NCI-H1092 (cell line): ENCODE measurements at regions not wholly inside any gene's neighbourhood (a gene's known extent, or its start where the extent isn't known, plus 50 kb on each side); places are given as distances from the start of the nearest gene placed in this dataset.

Experiments used
- DNase-seq: peaks from one replicate; lab custom pipeline; 2025; lab: John Stamatoyannopoulos, UW

DNA sequence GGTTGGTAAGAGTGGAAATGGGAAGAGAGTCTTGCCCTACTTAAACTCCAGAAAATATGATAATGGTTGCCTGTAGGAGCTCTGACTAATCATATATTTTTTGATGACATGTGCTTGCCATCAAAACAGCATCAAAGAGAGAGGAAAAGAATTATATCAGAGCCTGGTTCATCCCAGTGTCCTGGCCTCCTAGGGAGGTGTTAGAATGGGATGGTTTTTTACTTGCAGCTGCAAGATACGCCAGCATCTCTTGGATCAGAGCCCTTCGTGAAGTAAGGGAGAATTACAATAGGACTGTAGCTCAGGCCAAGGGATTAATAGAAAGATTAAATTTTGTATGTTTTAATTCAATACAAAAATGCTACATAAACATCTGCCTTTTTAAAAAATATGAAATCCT is 177.6 kb upstream of the HDAC9 start:
- no peak for DNase-seq

DNA sequence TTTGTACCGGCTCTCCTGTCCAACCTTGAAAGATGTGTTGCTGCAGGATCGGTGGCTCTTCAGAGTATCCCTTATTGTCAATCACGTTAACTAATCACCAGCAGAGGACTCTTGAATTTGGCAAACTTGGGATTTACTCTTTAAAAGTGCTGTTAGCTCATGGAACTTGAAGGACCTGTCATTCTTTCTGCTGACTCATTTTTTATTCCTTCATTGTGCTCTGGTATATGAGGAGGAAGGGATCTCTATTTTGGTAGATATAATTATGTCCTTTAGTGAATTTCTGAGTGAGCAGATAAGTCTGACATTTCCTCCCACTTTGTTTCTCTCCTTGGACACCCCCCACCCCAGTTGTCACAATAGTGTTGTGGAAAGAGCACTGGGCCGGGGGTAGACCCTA is 175.1 kb upstream of the HDAC9 start:
- no peak for DNase-seq

DNA sequence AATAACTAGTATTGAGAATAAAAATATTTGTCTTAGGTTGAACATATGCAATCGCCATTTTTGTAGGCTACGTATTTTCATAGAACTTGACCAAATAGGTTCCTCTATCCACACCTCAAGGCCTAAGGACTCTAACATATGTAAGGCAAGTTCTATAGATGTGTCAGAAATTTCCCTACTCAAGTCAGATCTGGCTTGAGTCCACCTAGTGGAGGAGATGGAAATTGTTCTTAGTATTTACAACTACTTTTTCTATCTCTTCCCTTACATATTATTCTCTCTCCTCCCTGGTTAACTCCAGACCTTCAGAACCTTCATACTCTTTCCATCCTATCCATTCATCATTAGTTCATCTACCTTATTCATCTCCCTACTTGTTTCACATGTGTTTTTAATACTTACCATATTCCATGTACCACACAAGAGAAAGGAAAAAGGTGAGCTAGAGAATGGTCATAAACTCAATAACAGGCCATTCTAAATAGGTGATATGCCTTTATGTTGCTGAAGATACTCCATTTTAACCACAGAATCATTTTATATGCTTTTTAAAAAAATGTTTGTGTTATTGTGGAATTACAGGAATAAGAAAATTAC is 174.5 kb upstream of the HDAC9 start:
- DNase-seq = peak; percentile 9

DNA sequence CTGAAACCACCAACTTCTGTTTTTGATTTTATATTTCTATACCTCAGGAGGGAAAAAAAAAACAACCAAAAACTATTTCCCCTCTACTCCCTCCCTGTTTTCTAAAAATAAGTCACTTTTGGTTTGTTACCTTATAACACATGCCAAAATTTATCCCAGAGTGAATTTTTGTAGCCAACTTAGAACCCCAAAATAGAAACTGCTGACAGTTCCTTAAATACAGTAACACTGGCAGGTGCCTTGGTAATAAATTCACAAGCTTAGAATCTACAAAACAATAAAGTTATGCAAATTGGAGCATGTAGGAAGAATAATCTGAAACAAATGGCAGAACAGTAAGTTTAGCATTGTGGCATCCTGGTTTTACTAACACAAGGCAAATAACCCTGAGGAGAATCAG is 165.0 kb upstream of the HDAC9 start:
- DNase-seq = no peak

DNA sequence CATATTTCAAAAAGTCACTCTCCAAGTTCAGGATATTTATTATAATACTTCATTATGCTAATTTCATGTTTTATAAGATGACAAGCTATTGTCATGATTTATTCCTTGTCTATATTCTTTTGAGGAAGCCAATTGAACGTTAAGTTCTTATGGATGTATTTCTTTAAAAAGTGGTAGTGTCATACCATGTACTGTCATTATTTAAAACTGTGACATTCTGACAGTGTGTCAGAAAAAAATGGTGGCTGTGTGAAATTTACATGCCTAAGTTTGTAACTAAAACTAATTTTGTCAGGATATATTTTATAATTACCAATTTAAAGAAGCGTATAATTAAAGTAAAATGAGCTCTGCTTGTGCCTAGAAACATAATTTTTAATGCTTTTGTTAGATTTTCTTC is 158.9 kb upstream of the HDAC9 start:
- DNase-seq = no peak

DNA sequence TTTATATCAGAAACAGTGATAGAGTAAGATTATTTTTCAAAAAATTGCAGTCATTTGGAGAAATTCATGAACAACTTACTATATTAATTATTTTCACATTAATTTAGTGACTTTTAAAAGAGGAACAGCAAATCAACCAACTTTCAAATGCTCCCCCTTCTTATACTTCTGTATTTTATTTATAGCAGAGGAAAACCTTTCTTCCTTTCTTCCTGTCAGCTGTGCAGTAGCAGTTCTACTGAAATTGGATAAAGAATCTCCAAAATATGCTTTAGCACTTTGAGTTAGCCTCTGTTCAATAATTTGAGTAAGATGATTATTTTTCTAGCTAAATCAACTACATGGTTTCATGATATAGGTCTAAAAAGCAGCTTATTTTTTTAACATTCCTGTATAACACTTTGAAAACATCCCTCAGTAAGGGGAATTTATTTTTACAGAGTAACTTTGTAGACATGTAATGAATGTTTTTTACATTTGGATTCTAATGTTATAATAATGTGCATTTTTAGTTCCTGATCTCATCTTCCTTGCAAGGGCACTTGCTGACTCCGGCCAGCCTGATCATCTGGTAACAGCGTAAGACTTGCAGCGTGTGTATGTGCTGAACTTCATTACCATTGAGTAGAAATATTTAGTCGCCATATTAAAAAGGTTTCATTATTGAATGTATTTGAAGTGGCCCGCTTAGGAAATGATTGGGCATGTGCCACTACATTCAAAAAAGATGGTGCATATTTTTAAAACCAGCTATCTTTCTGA is 158.3 kb upstream of the HDAC9 start:
- no peak for DNase-seq

DNA sequence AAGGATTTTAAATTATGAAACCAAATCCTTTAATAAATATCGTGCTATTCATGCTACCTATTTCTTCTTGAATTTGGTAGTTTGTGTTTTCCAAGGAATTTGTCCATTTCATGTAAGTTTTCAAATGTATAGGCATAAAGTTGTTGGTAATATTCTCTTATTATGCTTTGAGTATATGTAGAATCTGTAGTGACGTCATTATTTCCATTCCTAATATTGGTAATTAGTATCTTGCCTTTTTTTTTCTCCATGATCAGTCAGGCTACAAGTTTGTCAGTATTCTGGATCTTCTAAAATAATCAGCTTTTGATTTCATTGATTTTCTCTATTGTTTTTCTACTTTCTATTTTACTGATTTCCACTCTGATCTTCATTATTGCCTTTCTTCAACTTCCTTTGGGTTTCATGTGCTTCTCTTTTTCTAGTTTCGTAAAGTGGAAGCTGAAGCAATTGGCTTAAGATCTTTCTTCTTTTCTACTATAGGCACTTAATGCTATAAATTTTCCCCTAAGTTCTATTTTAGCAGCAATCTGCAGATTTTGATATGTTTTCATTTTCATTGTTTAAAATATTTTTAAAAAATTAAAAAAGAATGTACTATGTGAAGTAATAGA is 156.5 kb upstream of the HDAC9 start:
- DNase-seq = no peak

DNA sequence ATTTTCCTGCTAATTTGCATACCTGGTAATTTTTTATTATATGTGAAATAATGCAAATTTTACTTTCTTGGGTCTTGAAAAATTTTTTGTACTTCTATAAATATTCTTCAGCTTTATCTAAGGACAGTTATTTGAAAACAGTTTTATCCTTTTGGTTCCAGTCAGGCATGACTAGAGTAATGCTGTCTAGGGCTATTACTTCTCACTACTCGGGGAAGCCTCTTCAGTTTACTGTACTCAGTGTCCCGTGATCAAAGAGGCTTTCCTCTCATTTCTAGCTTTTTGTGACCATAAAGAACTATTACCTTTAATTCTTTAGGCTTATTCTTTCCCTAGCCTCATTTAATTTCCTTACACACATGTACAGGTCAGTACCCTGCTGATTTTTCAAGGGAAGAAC is 153.8 kb upstream of the HDAC9 start:
- no peak for DNase-seq

DNA sequence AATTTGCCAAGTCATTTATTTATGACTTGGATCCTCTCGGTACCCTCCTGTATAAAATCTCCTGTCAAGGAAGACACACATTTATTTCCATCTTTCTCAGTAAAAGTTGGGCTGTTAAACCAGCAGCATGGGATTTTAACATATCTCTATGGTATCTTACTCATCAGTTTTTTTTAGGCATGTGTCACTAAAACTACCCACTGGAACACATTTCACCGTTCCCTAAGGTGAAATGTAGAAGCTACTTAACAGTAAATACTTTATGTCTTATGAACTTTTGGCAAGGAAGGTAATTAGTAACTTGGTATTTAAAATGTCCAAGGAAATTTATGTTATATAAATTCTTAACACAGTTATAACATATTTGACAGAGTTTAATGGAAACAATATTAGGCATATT is 152.5 kb upstream of the HDAC9 start:
- DNase-seq = no peak

DNA sequence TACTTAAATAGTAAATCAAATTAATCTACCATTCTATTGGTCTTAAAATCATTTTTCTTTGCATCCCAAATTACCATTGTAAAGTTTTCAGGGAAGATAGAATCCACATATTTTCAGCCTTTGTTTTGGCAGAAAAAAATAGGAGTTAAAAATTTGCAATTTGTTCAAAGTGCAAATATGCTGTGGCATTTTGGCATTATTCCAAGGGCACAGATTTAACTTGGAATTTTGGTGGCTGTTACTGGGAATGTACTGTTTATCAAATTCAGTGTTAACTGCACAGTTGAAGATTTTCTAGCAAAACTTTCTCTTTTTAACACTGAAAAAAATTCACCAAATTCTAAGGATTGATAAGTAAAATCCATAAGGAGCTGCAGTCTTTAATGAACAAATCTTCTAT is 151.0 kb upstream of the HDAC9 start:
- DNase-seq = no peak

DNA sequence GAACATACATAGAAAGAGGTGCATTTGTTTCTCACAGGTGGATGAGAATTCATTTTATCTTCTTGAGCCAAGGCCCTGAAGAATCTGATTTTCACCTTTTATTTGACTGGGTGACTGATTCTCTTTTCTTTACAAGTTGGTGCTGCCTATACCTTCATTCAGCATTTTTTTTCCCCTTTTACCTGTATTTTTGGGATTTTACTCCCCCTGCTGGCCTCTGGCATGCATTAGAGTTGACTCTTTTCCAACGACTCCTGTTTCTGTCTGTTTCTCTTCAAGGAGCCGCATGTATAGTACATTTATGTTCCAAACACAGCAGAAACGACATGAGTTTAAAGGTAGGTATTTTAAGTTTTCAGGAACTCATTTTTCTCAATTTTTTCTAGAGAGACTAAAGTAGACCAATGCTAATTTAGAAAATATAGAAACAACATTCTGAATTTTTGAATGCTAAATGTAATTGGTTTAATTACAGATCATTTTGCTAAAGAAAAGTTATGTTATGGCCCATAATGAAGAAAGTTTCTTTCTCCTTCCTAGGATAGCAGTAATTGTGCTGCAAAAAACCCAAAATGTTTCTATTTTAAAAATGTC is 149.8 kb upstream of the HDAC9 start:
- peak; percentile 27 for DNase-seq

DNA sequence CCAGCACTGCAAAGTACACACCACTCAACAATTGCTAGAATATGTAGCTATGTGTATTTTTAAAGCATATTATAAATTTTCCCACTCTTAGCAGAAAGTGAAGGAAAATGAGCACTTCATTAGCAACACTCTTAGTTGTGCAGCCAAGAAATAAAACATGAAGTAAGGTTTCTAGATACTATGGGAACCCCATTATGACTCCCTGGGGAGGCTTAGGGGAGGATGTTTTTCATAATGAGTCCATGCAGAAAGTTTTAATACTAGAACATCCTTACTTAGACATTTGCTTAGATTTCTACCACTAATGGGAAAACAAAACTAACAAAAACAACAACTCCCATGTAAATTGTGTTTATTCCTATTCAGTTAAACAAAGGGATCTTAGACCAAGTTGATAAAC is 148.4 kb upstream of the HDAC9 start:
- DNase-seq = no peak

DNA sequence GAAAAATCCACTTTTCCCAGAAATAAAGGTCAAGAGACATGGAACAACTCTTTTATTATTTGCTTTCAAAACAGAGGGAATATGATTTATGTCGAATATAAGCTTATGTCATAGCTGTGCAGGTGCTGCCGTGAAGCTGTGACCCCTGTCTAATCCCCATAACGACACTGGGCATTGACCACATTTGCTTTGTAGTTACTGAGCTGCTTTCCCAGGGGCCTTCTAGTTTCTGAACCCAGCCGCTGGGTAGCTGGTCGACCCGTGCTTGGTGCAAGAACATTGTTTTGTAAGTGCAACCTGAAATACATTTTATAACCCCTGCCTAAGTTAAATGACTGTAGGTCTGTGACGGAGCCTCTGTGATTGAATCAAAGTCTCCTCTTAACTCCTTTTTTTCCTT is 144.9 kb upstream of the HDAC9 start:
- no peak for DNase-seq

DNA sequence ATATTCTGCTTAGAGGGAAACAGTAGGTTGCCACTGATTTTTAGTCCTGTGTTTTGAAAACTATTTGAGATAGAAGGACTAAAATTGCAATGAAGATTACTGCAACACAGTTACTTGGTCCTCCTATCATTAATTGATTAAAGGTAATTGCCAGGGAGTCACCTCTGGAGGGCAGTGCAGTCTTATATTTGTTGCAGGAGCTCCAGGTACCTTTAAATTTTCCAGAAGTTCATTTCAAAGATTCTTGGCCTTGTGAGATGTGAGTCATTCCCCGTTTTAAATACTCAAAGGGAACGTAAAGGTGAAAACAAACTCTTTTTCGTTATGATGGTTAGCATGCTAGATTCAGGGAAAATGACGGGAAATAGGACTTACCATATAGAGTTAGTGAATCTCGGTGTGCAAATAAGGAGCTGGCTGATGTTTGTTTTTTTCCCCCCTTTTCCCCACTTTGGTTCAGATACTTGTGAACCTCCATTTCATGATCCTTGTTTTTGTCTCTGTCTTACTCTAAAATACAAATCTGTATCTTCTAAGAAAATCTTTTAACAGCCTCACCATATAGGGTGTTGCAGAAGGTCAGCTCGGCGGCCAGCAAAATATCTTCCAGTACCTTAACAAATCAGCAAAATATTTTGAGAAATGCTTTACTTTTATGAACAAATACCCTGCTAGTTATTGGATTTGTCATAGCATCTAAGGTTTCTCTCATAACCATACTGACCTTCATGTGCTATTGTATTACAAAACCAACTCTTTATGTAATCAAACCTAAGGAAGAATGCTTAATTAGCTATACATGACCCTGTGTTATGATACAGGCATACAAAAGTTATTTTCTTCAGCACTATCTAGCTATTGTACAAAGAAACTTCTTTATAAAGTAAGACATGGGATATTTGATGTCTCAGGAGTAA is 143.0 kb upstream of the HDAC9 start:
- peak; percentile 47 for DNase-seq

DNA sequence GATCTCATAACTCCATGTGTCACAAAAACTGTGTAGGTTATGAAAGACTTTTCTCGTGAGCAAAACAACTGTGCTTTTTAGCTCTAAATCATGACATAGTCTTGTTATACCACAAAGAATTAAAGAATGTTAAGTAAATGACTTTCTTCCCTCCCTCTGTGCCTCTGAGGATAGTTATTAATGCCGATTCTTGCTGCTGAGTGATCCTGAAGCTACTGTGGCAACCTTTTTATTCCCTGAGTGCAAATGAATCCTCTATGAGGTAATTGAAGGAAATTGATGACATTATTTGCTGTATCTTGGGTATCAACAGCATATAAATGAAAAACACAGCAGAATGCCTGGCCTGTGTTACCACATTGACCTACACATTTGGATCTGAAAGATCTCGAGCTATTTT is 142.2 kb upstream of the HDAC9 start:
- no peak for DNase-seq

DNA sequence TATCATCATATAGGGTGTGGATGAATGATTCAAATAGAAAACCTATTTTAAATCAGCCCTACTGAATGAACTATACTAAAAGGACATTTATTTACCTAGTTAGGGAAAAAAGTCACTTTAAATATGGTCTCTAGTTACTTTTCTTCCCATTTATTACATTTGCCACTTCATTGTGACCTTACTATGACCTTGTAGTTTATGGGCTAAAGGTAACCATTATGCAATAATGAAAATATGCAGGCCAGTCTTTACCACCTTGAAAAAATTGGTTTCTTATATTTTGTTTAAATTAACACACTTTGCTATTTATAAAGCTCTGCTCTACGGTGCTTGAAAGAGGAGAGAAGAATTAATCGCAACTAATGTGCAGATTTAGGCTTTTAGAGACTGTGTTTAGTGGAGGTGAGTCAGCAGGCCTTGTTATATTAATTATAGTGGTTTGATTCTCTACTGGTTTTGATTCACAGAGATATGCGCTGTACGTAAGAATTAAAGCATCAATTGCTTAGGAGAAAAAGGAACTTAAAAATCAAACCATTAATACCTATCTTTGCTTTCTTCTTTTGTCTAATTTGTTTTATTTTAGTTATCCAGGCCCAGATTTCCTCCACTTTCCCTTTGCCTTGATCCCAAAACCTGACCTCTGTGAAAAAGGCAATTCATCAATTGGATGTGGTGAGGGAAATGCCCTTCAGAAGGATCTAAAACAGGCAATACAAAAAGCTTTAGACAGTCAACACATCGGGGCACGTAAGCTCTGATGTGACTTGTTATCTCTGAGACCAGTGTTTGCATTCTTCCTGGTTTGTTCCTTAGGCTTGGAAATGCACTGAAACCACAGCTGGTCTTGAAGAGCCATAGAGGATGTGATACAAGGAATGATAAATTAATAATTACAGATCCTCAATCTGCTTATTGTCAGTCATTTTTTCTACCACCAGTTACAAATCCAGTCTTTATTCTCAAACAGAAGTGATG is 141.2 kb upstream of the HDAC9 start:
- no peak for DNase-seq

DNA sequence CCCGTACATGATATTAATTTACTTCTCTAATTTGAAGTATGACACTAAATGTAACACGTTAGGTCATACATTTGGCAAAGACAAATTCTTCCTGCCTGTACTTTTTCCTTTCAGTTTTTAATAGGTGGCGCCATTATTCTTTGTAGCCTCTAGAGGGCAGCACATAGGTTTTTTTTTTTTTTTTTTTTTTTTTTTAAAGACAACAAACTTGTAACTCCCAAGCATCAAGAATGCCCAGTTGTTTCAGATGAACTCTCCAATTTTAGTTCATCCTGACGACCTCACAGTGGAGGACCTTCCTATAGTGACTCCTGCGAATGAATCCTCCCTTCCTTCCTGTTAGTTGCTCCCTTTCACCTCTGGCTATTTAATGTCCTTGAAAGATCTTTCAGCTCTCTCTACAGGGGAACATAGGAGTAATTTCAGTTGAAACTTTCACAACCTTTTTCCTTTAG is 139.3 kb upstream of the HDAC9 start:
- no peak for DNase-seq

DNA sequence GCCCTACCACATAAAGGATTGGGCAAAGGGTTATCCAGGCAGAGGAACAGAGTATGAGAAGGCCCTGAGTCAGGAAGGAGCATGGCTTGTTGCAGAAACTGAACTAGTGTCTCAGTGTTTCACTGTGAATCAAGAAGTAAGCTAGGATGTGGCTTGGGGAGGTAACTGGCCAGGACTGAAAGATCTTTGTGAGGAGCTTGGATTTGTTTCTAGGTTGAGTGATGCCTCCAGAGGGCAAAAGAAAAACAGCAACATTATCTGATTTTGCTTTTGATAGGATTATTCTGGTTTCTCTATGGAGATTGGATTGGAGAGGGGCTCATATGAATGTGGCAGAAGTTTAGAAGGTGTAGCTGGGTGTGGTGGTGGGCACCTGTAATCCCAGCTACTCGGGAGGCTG is 137.9 kb upstream of the HDAC9 start:
- no peak for DNase-seq

DNA sequence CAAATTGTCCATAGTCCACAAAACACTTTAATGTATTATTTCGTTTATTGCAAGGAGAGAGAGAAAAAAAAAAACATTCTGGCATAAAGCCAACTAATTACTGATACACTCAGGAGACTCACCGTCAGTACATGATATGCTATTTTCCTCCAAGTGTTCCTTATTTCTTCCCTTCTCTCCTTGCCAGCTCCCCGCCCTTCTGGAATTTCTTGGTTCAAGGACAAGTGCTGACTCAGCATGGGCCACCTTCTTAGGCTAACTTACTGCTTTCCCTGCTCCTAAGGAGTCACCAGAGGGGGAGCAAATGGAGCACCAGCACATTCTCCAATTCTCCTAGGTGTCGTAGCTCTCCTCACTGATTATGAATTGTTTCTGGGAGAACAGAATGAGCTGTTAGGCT is 133.8 kb upstream of the HDAC9 start:
- DNase-seq = no peak

DNA sequence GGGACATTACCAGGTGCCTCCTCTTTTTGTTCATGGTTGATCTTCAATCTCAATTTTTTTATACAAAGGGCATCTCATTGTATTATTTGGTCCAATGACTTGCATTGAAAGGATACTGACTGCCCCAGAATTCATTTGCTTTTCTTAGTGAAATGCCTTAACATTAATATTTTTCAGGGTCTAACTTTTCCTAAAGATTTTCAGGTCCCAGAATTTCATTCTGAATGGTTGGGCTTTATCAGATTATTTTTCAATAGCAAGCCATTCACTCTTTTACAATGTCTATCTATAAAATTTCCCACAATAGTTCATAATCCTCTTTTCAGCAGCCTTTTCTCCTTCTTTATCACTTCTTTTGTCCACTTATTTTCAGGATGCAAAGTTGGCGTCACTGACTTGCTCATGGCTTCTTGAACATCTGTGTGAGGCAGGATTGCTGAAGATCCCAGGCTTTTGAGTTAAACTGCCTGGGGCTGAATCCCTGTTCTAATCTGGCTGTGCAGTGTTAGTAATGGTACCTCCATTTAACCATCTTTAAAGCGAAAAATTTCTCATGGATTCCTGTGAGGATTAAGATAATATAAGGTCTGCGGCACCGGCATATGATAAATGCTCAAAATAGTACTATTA is 131.7 kb upstream of the HDAC9 start:
- no peak for DNase-seq
